Ovary (tissue), 3 donors: ENCODE measurements at regions not wholly inside any gene's neighbourhood (a gene's known extent, or its start where the extent isn't known, plus 50 kb on each side); places are given as distances from the start of the nearest gene placed in this dataset.

Experiments
- POLR2A ChIP-seq: fragments of 450-650 bp; IDR thresholded peaks from one replicate; pipeline ENCODE4 v1.6.1; 2017; ENCODE audit warnings: antibody characterized with exemption, mild to moderate bottlenecking, moderate library complexity
- TF ChIP-seq, protein P1 (sequence below), 3 donors: fragments of 450-650 bp in 2 of 3; fragments of 200-600 bp in 1 of 3; IDR thresholded peaks; one replicate each; pipeline versions ENCODE4 v1.5.1 to v1.8.0; 2016 to 2022; ENCODE audit warnings: antibody characterized with exemption in 3 of 3, mild to moderate bottlenecking in 1 of 3
- donor health status: DM: no; HTN: no; CAD: no.

DNA sequence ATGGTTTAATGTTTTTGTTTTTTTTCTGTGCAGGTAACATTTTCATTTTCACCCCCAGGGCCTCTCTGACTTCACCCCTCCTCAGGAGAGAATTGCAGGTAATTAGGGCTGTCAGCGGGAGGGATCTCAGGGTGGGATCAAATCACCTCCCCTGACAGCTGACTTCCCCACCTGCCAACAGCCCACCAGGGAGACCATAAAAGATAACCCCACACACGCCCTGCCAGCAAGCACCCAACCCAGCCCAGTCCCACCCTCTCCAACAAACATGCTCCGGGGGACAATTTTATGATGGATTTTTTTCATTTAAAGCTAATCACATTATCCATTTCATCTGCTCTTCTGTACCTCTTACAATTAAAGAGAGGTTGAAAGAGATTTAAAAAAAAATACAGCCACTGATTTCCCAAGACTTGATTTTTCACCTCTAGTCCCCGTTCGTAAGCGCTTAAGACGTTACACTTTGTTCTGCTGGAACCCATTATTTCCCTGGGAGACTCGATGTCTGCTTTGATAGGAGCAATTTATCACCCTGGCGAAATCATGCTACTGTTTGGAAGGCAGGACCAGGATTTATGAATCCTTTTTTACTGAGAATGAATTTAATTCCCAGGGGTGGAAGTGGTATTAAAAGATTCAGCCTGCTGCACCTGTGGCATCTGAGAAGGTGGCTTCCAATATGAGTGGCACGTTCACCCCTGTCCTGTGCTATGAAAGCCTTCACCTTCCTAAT is 232.9 kb upstream of the ID2 start:
- TF ChIP-seq, protein P1, sequence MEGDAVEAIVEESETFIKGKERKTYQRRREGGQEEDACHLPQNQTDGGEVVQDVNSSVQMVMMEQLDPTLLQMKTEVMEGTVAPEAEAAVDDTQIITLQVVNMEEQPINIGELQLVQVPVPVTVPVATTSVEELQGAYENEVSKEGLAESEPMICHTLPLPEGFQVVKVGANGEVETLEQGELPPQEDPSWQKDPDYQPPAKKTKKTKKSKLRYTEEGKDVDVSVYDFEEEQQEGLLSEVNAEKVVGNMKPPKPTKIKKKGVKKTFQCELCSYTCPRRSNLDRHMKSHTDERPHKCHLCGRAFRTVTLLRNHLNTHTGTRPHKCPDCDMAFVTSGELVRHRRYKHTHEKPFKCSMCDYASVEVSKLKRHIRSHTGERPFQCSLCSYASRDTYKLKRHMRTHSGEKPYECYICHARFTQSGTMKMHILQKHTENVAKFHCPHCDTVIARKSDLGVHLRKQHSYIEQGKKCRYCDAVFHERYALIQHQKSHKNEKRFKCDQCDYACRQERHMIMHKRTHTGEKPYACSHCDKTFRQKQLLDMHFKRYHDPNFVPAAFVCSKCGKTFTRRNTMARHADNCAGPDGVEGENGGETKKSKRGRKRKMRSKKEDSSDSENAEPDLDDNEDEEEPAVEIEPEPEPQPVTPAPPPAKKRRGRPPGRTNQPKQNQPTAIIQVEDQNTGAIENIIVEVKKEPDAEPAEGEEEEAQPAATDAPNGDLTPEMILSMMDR (IDR thresholded peaks at IDR 0.05) = no peak
- TF ChIP-seq POLR2A = no peak
